ENCODE measurements at regions not wholly inside any gene's neighbourhood (a gene's known extent, or its start where the extent isn't known, plus 50 kb on each side); places are given as distances from the start of the nearest gene placed in this dataset.

- Mint-ChIP-seq H3K27ac (no peak overlapping the region), H3K27me3 (ENCODE audit: low read depth in 3 of 3) (peaks cover 0 to 3% (median 0%) of the 10 kb centered on the region in 3 donors), H3K4me1 (peaks cover 35% of the 10 kb centered on the region), H3K4me3 (no peak overlapping the region), H3K9me3 (peaks cover 0 to 2% (median 0%) of the 10 kb centered on the region in 7 donors), H3K36me3 (peaks cover 0 to 5% of the 10 kb centered on the region in 2 donors)
- no peaks in the 10 kb centered on the region for H4K20me1 ChIP-seq (ENCODE audit: insufficient read depth, low read length)
- no peak for DNase-seq
- no peak overlapping the region for H3K27ac ChIP-seq (ENCODE audit: low read depth in 1 of 2, low read length in 2 of 2)
- no peaks in the 10 kb centered on the region for H3K36me3 ChIP-seq (replicated peaks in 1 of 2; ENCODE audit: control insufficient read depth in 1 of 2, insufficient read depth in 2 of 2, low read length in 2 of 2)
- intact Hi-C loops (cut with micrococcal nuclease) = no loop called here
- no peaks in the 10 kb centered on the region for H3K9me3 ChIP-seq (replicated peaks in 1 of 2; ENCODE audit: control insufficient read depth in 1 of 2, insufficient read depth in 1 of 2, low read length in 2 of 2)
- H3K4me2 ChIP-seq (replicated peaks; ENCODE audit: extremely low read depth, low read length, poor library complexity, severe bottlenecking) = no peak overlapping the region
- no peak overlapping the region for H2AFZ ChIP-seq (ENCODE audit: insufficient read depth, low read depth, low read length, poor library complexity, severe bottlenecking)
- H3K9ac ChIP-seq (ENCODE audit: insufficient read depth, low read length, poor library complexity, severe bottlenecking) = no peak overlapping the region
- H3K4me1 ChIP-seq (ENCODE audit: control insufficient read depth in 1 of 2, insufficient read depth in 2 of 2, low read length in 2 of 2) = peaks cover 27 to 33% of the 10 kb centered on the region in 2 donors
- no peaks in the 10 kb centered on the region for H3K27me3 ChIP-seq (ENCODE audit: control insufficient read depth in 2 of 2, insufficient read depth in 2 of 2, low read length in 2 of 2)
- H3K79me2 ChIP-seq (ENCODE audit: insufficient read depth, low read length) = no peaks in the 10 kb centered on the region
- WGBS (ENCODE audit: insufficient coverage) = 57% methylated on average over 1 of the region's 3 CpGs
- H3K4me3 ChIP-seq (replicated peaks in 1 of 3; ENCODE audit: low read depth in 2 of 3, low read length in 3 of 3) = no peak overlapping the region
- TF ChIP-seq CTCF (IDR thresholded peaks at IDR 0.05) = no peak
Observed at GRCh38 chr1:234990328-234990675, 138.3 kb downstream of the TOMM20 start.

- H3K27ac ChIP-seq (ENCODE audit: low read depth in 1 of 2, low read length in 2 of 2) = no peak overlapping the region
- no peak overlapping the region for H3K4me2 ChIP-seq (replicated peaks; ENCODE audit: extremely low read depth, low read length, poor library complexity, severe bottlenecking)
- no peak overlapping the region for H3K9ac ChIP-seq (ENCODE audit: insufficient read depth, low read length, poor library complexity, severe bottlenecking)
- intact Hi-C loops (cut with micrococcal nuclease) = loop anchor here in 1 of 2 donors (10.0 kb wide), 1 partner anchor 55 kb away; no protein-coding TSS in a partner anchor
- no peaks in the 10 kb centered on the region for H3K79me2 ChIP-seq (ENCODE audit: insufficient read depth, low read length)
- Mint-ChIP-seq H3K36me3 (peaks cover 0 to 5% of the 10 kb centered on the region in 2 donors), H3K9me3 (peaks cover 0 to 2% (median 0%) of the 10 kb centered on the region in 7 donors), H3K27ac (no peak overlapping the region), H3K4me1 (peaks cover 37% of the 10 kb centered on the region), H3K4me3 (no peak overlapping the region), H3K27me3 (ENCODE audit: low read depth in 3 of 3) (peaks cover 0 to 3% (median 0%) of the 10 kb centered on the region in 3 donors)
- no peaks in the 10 kb centered on the region for H3K27me3 ChIP-seq (ENCODE audit: control insufficient read depth in 2 of 2, insufficient read depth in 2 of 2, low read length in 2 of 2)
- H3K4me1 ChIP-seq (ENCODE audit: control insufficient read depth in 1 of 2, insufficient read depth in 2 of 2, low read length in 2 of 2) = peaks cover 30 to 35% of the 10 kb centered on the region in 2 donors
- no peak overlapping the region for H3K4me3 ChIP-seq (replicated peaks in 1 of 3; ENCODE audit: low read depth in 2 of 3, low read length in 3 of 3)
- no peak for TF ChIP-seq CTCF (IDR thresholded peaks at IDR 0.05)
- no peaks in the 10 kb centered on the region for H3K36me3 ChIP-seq (replicated peaks in 1 of 2; ENCODE audit: control insufficient read depth in 1 of 2, insufficient read depth in 2 of 2, low read length in 2 of 2)
- H2AFZ ChIP-seq (ENCODE audit: insufficient read depth, low read depth, low read length, poor library complexity, severe bottlenecking) = no peak overlapping the region
- WGBS (ENCODE audit: insufficient coverage) = over 99% methylated on average over 15 of the region's 15 CpGs
- no peaks in the 10 kb centered on the region for H3K9me3 ChIP-seq (replicated peaks in 1 of 2; ENCODE audit: control insufficient read depth in 1 of 2, insufficient read depth in 1 of 2, low read length in 2 of 2)
- DNase-seq = no peak
- H4K20me1 ChIP-seq (ENCODE audit: insufficient read depth, low read length) = no peaks in the 10 kb centered on the region
Observed at GRCh38 chr1:234989479-234990327, 138.9 kb downstream of the TOMM20 start.

All from CD14-positive monocyte (primary cell).